Cardiac fibroblast (primary cell): ENCODE measurements at regions not wholly inside any gene's neighbourhood (a gene's known extent, or its start where the extent isn't known, plus 50 kb on each side); places are given as distances from the start of the nearest gene placed in this dataset.

Source experiments
- DNase-seq, 2 donors: peaks; one replicate each; pipeline versions ENCODE4 v3.0.0 to v3.0.0-alpha.2; 2010; ENCODE audit warnings: low read depth in 2 of 2
- H3K4me3 ChIP-seq, 2 donors: replicated peaks in 1 of 2; 1 replicate in 1 of 2; 2 replicates in 1 of 2; pipeline ENCODE4 v1.5.1; 2011; ENCODE audit warnings: low read depth in 2 of 2, low read length in 2 of 2, mild to moderate bottlenecking in 2 of 2, moderate library complexity in 1 of 2
- CTCF ChIP-seq: IDR thresholded peaks from one replicate; pipeline ENCODE4 v1.5.1; 2011; ENCODE audit warnings: low read depth, mild to moderate bottlenecking, low read length, inconsistent platforms

GRCh38 chr20:24261351-24261750 lies 208.1 kb upstream of the SYNDIG1 start:
- TF ChIP-seq CTCF: no peak
- no peak for DNase-seq
- no peak overlapping the region for H3K4me3 ChIP-seq

DNA sequence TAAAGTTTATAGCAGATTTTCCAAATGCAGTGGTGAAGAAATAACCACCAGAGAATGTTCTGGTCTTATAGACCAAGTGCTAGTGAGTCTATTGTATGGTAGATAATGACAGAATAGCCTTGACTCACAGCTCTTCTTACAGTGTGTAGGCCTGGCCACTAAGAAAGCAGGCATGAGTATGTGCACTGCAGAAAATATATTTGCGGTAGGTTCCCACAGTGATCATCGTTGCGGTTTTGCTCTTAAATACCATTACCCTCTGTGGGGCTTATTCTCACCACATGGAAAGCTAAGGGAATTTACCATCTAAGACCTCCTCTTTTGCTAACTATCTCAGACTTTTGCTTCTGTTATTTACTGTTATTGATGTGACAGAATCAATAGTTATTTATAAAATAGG lies 212.3 kb upstream of the SYNDIG1 start:
- no peak for DNase-seq
- no peak overlapping the region for H3K4me3 ChIP-seq
- no peak for TF ChIP-seq CTCF

- no peak for TF ChIP-seq CTCF
- no peak overlapping the region for H3K4me3 ChIP-seq
- DNase-seq: no peak
Observed at GRCh38 chr20:24256307-24256706, 213.1 kb upstream of the SYNDIG1 start.

DNA sequence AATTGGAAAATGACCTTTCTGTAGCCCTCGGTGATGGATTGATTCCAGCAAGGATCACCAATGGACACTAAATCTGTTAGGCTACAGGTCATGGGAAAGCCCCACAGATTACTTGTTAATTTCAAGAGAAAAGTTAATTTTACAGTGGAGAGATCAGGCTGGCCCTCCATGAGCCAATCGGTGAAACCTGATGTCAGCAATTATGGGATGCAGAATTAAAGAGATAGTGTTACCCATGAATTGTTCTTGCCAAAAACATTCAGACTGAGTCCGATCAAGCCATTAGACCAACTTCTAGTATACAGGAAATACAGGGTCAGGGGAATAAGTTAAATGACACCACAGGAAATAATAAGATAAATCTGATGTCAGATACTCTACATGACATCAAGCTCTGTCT lies 214.9 kb upstream of the SYNDIG1 start:
- no peak for DNase-seq
- no peak overlapping the region for H3K4me3 ChIP-seq
- TF ChIP-seq CTCF: no peak

- H3K4me3 ChIP-seq: no peak overlapping the region
- no peak for DNase-seq
- no peak for TF ChIP-seq CTCF
Observed at GRCh38 chr20:24253321-24253720, 216.1 kb upstream of the SYNDIG1 start.

DNA sequence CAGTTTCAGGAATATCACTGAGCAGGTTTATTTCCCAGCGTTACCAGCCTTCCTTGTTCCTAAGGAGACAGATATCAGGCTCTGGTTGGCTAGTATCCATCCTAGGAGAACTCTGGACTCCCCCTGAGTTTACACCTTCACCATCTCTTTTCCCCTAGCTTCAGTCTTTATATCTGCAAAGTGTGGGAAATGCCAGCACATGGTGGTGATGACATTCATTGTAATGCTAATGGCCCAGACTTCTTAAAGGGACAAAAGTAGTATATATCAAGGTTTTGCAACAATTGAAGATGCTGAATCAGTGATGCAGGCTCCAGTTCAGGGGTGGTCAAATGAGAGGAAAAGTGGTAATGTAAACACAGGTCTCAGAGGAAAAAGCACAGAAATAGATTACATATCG lies 224.3 kb upstream of the SYNDIG1 start:
- H3K4me3 ChIP-seq: no peak overlapping the region
- no peak for DNase-seq
- TF ChIP-seq CTCF: no peak

DNA sequence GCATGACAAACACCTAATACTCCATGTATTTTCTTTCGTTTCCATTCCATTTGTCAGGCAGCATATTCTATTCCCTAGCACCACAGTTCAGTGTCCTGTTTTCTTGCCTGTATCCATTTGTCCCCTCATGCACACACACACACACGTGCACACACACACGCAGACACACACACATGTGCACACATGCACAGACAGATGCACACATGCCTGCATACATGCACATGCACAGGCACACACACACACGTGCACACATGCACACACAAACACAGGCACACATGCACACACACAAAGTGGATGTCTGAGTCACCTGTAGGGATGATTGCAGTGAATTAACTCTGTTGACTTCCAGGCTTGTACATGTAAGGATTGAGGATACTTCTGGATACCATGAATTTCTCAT lies 226.7 kb upstream of the SYNDIG1 start:
- DNase-seq: no peak
- no peak overlapping the region for H3K4me3 ChIP-seq
- TF ChIP-seq CTCF: no peak
